ENCODE measurements at regions not wholly inside any gene's neighbourhood (a gene's known extent, or its start where the extent isn't known, plus 50 kb on each side); places are given as distances from the start of the nearest gene placed in this dataset.

DNA sequence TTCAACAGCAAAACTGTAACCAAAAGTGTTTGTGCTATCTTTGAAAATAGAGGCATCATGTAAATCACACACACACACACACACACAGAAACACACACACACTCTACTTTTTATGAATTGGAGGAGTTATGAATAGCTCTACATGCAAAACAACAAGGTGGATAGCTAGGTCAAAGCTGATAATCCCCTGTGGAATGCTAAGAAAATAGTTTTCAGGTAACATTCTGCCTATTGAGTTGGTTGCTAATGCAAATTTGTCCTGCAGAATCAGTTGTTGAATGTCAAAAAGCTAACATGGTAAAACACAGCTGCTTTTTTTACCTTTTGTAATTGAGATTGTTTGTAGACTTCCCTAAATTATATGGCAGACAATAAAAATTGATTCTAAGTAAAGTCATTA, 1658.4 kb upstream of the RAG2 start:
- intact Hi-C loops (cut with DNase I), result no loop called here
- H3K4me1 ChIP-seq, result no peaks in the 10 kb centered on the region
- H3K9me3 ChIP-seq, result peaks cover 0 to 5% (median 0%) of the 10 kb centered on the region in 11 donors
- no peaks in the 10 kb centered on the region for H3K36me3 ChIP-seq
- ATAC-seq (no peak), DNase-seq (no peak)
- no peaks in the 10 kb centered on the region for H3K27me3 ChIP-seq
- TF ChIP-seq, protein P1, sequence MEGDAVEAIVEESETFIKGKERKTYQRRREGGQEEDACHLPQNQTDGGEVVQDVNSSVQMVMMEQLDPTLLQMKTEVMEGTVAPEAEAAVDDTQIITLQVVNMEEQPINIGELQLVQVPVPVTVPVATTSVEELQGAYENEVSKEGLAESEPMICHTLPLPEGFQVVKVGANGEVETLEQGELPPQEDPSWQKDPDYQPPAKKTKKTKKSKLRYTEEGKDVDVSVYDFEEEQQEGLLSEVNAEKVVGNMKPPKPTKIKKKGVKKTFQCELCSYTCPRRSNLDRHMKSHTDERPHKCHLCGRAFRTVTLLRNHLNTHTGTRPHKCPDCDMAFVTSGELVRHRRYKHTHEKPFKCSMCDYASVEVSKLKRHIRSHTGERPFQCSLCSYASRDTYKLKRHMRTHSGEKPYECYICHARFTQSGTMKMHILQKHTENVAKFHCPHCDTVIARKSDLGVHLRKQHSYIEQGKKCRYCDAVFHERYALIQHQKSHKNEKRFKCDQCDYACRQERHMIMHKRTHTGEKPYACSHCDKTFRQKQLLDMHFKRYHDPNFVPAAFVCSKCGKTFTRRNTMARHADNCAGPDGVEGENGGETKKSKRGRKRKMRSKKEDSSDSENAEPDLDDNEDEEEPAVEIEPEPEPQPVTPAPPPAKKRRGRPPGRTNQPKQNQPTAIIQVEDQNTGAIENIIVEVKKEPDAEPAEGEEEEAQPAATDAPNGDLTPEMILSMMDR (IDR thresholded peaks at IDR 0.05), result no peak
- no peak overlapping the region for H3K4me3 ChIP-seq
- no peak overlapping the region for H3K27ac ChIP-seq

DNA sequence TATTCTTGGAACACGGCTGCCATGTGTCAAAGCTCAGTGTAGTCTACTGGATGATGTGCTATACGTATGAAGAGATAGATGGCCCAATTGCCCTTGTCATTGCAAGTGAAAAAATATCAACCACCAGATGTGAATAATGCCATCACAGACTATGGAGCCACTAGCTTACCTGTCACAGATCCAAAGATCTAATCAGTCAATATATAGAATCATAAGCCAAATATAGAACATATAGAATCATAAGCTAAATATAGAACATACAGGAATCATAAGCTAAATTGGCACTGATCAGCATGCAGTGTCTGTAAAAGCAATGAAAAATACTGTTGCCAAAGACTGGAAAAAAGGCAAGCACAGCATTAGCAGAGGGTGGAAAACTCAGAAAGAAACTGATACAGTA, 1656.9 kb upstream of the RAG2 start:
- ATAC-seq (no peak), DNase-seq (no peak)
- WGBS, 2 donors, result 36 to 43% methylated on average over 2 of the region's 2 CpGs
- Histone ChIP-seq H3K27me3 (no peaks in the 10 kb centered on the region), H3K9me3 (peaks cover 0 to 5% (median 0%) of the 10 kb centered on the region in 11 donors), H3K4me1 (no peaks in the 10 kb centered on the region), H3K27ac (no peak overlapping the region), H3K36me3 (no peaks in the 10 kb centered on the region), H3K4me3 (no peak overlapping the region)
- TF ChIP-seq, protein P1 (IDR thresholded peaks at IDR 0.05), result no peak
- intact Hi-C loops (cut with DNase I), result no loop called here

DNA sequence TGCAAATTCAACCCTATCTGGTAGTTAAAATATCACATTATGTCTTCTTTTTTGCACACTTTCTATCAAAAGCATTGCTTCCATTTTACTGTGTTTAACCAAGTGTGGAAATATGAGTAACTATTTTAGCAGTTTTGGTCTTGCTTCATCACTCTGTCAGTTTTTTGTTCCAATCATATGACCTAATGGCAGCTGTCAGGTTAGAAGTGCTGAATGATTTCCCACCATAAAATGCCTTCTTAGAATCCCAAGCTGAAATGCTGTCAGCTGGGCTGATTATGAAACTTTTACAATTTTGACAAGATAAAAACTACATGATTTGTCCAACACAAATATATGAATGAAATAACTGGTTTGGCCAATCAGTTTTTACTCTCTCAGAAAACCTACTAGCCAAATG, 1654.6 kb upstream of the RAG2 start:
- intact Hi-C loops (cut with DNase I), result no loop called here
- Histone ChIP-seq H3K36me3 (no peaks in the 10 kb centered on the region), H3K9me3 (peaks cover 0 to 4% (median 0%) of the 10 kb centered on the region in 11 donors), H3K4me3 (no peak overlapping the region), H3K4me1 (no peaks in the 10 kb centered on the region), H3K27ac (no peak overlapping the region), H3K27me3 (no peaks in the 10 kb centered on the region)
- DNase-seq (no peak), ATAC-seq (no peak)
- TF ChIP-seq, protein P1 (IDR thresholded peaks at IDR 0.05), result no peak

DNA sequence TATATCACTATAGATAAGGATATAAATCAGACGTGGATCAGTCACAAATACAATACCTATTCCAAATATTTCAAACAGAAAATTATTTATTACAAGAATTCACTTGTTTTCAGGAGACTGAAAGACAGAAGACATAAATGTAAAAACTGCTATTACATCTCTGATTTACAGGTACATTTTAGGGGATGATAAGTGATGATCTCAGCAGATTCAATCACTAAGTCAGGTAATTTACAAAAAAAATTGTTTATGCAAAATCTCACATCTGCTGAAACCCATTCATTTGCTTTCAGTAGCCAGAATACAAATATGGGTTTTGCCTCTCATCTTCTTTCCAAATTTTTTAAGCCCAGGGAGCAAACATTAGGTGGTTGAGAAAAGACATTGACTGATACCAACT, 1648.4 kb upstream of the RAG2 start:
- ATAC-seq (no peak), DNase-seq (no peak)
- TF ChIP-seq, protein P1 (IDR thresholded peaks at IDR 0.05), result no peak
- intact Hi-C loops (cut with DNase I), result loop anchor here in 1 of 10 donors (10.0 kb wide), 1 partner anchor 58 kb away; no protein-coding TSS in a partner anchor
- H3K9me3 ChIP-seq, result no peaks in the 10 kb centered on the region
- H3K27ac ChIP-seq, result no peak overlapping the region
- no peaks in the 10 kb centered on the region for H3K27me3 ChIP-seq
- 63 to 66% methylated on average over 1 of the region's 1 CpG for WGBS, 2 donors
- H3K4me1 ChIP-seq, result no peaks in the 10 kb centered on the region
- no peaks in the 10 kb centered on the region for H3K36me3 ChIP-seq
- no peak overlapping the region for H3K4me3 ChIP-seq

DNA sequence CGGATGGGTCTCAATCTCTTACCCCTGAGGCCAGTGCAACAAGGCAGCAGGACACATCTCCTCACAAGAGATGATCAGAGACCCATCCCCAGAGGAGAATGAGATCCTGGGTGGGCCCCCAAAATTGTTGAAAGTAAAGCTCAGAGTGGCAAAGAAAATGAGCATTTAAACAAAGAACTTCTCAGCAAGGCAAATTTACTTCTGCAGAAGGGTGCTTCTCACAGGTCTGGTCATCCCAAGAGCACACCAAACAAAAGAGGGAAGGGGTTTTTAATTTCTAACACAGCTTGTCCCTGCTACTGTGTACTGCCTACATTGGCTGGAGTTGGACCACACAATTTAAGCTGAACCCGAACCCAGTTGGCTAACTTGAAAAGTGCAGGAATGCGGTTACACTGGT, 1628.6 kb upstream of the RAG2 start:
- TF ChIP-seq, protein P1 (IDR thresholded peaks at IDR 0.05), result no peak
- no peaks in the 10 kb centered on the region for H3K36me3 ChIP-seq
- 93 to 95% methylated on average over 3 of the region's 3 CpGs for WGBS, 2 donors
- DNase-seq (no peak), ATAC-seq (no peak)
- peaks cover 0 to 93% (median 17%) of the 10 kb centered on the region in 11 donors for H3K9me3 ChIP-seq
- no peak overlapping the region for H3K4me3 ChIP-seq
- no peak overlapping the region for H3K27ac ChIP-seq
- intact Hi-C loops (cut with DNase I), result no loop called here
- H3K27me3 ChIP-seq, result no peaks in the 10 kb centered on the region
- no peaks in the 10 kb centered on the region for H3K4me1 ChIP-seq

Measured in heart right ventricle (tissue), 16 donors.